GM12865 (cell line): ENCODE measurements at regions not wholly inside any gene's neighbourhood (a gene's known extent, or its start where the extent isn't known, plus 50 kb on each side); places are given as distances from the start of the nearest gene placed in this dataset.

ENCODE experiments used
- DNase-seq: peaks from one replicate; pipeline ENCODE4 v3.0.0; 2010; ENCODE audit warnings: low read depth
- H3K4me3 ChIP-seq: 2 replicates; pipeline ENCODE4 v1.5.1; 2011; ENCODE audit warnings: mild to moderate bottlenecking, low read depth, low read length, control low read depth
- TF ChIP-seq, protein P1 (sequence below): IDR thresholded peaks from 2 replicates; pipeline ENCODE4 v1.5.1; 2011; ENCODE audit warnings: low read length, control low read depth, low read depth, inconsistent platforms; ENCODE audit not compliant: insufficient read depth; ENCODE audit errors: missing control alignments

DNA sequence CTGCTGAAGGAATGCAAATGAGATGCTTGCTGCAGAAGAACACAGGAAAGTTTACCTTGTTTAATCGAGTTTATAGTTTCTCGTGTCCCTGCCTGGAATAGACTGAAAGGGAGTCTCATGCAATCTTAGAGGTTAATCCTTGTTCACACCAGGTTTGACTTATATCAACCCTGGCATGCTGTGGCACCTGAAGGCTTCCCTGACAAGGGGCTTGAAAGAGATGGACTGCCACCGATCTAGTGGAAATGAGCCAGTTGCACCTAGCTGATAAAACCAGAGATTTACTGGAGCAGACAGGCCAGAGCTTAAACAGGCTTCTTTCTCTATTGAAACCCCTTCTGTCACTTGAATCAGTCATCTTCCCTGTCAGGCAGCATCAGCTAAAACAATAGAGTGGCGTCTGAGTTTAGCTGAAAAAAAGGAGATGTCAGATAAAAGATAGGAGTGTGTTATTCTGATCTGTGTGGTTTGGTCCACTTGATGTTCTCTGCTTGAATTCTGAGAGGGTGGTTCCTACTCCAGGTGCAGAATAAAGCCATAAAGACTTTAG lies 349.7 kb downstream of the RWDD3 start:
- DNase-seq = no peak
- TF ChIP-seq, protein P1, sequence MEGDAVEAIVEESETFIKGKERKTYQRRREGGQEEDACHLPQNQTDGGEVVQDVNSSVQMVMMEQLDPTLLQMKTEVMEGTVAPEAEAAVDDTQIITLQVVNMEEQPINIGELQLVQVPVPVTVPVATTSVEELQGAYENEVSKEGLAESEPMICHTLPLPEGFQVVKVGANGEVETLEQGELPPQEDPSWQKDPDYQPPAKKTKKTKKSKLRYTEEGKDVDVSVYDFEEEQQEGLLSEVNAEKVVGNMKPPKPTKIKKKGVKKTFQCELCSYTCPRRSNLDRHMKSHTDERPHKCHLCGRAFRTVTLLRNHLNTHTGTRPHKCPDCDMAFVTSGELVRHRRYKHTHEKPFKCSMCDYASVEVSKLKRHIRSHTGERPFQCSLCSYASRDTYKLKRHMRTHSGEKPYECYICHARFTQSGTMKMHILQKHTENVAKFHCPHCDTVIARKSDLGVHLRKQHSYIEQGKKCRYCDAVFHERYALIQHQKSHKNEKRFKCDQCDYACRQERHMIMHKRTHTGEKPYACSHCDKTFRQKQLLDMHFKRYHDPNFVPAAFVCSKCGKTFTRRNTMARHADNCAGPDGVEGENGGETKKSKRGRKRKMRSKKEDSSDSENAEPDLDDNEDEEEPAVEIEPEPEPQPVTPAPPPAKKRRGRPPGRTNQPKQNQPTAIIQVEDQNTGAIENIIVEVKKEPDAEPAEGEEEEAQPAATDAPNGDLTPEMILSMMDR = no peak
- no peak overlapping the region for H3K4me3 ChIP-seq

DNA sequence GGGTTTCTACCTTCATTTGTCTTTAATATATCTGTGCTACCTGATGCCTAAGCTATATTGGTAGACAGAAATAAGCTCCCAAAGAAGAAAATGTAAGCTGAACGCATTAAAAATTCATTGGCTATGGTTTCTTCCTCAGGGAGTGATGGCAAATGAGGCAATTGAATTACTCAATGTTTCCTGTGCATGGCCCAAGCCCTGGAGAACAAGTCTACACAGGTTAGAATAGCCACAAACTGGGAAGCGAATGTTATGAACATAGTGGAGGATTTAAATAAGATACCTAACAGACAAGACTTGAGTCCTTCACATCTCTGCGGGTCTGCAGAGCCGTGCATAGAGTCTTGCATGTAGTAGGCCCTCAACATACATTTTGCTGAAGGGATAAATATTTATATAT lies 350.3 kb downstream of the RWDD3 start:
- no peak for DNase-seq
- TF ChIP-seq, protein P1 = no peak

DNA sequence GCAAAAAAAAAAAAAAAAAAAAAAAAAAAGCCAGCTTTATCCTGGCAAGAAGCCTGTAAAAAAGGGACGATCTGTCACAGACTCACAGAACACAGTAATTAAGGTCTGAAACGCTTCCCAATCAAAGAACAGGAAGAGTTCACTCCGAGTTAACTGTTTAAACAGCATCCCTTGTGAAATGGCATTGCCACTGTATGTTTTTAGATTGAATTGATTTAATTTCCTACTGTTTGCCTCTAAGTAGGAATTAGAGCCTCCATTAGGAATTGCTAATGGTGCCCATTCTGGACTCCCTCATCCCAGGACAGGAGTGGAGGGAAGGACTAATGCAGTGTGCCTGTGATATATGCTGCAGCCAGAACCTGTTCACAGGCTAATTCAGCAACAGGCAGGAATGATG lies 370.8 kb downstream of the RWDD3 start:
- no peak for DNase-seq
- no peak overlapping the region for H3K4me3 ChIP-seq
- TF ChIP-seq, protein P1 = no peak

More for the DNA sequence above, 350.3 kb downstream of the RWDD3 start:
- H3K4me3 ChIP-seq = no peak overlapping the region

DNA sequence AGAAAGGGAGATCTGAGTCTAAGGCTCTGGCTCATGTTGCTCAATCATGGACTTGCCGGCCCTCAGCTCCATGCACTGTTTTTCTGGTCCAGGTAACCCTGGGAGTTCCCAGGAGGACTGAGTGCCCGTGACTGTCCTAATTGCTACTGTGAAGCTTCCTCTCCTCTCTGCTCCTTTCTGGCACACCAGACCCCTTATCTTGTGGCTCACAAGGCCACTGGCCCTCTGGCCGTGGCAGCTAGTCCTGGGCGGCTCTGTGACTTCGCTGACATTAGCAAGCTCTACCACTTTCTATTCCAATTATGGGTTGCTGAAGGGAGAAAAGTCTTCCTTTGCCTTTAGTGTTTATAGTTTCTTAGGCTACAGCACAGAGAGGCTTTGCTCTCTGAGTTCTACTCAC lies 380.2 kb downstream of the RWDD3 start:
- DNase-seq = no peak
- H3K4me3 ChIP-seq = no peak overlapping the region
- TF ChIP-seq, protein P1 = no peak

DNA sequence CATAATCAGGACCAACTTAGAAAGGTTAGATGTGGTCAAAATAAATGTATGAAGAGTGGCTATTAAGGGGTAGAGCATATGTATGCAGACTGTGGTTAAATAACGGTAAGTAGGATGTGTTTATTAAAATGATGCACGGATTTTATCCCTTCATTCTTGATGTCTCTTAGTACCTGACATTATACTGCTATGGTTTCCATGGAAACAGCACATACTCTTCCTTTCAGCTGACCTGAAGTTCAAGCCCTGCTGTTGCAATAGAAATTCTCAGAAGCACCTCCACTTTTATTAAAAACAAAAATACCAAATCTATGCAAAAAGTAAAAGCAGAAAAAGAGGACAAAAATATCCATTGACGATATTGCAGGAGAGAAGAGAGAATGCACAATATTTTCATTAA lies 381.4 kb downstream of the RWDD3 start:
- H3K4me3 ChIP-seq = no peak overlapping the region
- DNase-seq = no peak
- TF ChIP-seq, protein P1 = no peak

DNA sequence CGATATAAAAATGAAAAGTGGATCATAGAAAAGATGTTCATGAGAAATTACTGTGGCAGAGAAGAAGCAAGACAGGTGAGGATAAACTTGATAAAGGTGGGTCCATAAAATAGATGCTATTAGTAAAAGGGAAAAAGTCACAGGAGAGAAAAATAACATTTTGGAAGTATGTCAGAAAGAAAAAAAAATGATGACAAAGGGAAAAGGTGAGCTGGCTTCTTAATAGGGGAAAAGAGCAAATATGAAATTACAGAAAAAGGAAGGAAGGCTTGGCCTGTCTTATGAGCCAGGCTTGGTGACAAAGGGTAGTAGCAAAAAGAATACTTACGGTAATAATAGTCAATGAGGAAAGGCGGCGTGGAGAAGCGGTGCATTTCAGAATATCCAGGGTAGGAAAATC lies 386.1 kb downstream of the RWDD3 start:
- TF ChIP-seq, protein P1 = no peak
- H3K4me3 ChIP-seq = no peak overlapping the region
- no peak for DNase-seq

DNA sequence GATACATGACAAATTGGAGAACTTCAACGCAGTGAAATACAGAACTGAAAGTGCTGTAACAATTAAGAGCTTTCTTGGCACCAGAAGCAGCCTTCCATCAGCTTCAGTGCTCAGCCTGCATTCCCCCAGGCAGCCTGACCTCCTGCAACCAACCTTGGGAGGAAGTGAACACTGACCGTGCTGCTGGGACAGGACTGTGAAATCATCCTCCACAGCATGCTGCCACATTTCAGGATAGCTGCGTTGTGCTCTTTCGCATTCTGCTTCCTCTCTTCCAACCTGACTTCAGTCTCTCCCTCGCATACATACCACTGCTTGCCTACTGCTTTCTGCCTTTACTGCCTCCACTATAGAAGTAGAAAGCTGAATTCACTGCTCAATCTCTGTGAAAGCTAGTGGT lies 388.6 kb downstream of the RWDD3 start:
- TF ChIP-seq, protein P1 = no peak
- no peak overlapping the region for H3K4me3 ChIP-seq
- DNase-seq = no peak
